ENCODE measurements at regions not wholly inside any gene's neighbourhood (a gene's known extent, or its start where the extent isn't known, plus 50 kb on each side); places are given as distances from the start of the nearest gene placed in this dataset.
A peak's percentile ranks its signal among the peaks of the same experiment; 100 is the strongest.
"Not testable (repeated sequence)": the region's sequence is repeated elsewhere in the genome, so short reads cannot be mapped to it uniquely, and the experiment has no call there.

DNA sequence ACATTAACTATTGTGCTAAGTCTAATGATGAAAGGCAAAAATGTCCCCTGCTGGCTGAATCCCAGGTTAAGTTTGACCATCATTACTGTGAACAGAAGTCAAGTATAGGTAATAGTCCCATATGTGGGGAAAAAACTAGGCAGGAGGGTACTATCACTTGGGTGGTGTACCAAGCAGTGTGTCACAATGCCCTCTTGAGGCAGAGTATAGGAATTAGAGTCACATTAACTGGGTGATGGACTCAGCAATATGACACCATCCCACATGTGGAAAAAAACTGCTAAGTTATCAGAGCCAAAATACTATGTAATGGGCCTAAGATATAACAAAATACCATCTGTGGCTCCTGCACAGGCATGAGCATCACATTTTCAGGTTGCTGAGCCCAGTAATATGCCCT is 962.5 kb upstream of the AMELY start:
- DNase-seq: peak in 1 of 5 experiments; percentile 20

DNA sequence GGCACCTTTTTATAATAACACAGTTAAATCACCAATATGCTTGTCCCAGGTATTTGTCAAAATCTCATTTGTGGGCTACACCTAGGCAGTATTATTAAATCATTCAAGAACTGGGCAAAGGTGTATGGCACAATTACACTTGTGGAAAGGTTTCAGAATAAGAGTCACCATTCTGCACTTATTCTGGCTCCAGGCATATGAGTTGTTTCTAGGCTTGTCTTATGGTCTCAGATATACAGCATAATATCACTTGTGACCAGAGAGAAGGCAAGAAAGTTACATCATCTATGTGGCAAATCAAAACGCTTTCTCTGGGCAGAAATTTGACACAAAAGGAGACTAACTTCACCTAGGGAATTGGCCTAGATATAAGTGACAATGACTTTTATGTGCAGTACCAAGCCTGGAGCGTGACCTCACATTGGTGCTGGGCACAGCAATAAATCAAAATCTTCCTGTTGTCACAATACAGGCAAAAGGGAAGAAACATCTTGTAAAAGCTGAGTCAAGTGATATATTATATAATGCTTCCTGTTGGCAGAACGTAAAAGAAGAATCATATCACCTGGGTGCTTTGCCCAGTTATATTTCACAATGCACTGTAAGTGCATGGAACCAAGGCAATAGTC is 959.9 kb upstream of the AMELY start:
- no peak for DNase-seq

DNA sequence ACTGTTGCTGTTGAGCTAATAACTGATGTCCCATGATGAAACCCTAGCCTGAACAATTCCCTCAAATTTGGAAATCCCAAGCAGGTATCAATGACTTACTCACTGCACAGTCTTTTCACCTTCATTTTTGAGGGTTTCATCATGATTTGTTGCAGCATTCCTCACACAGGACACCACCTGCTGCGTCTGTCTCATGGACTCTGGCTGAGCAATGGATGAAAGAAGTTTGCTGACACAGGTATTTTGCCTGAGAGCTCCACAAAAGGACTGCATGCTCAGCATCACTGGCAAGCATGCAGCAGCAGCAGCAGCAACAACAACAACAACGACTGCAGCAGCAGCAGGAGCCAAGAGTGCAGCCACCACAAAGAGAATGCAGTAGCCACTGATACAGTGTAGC is 955.4 kb upstream of the AMELY start:
- no peak for DNase-seq

DNA sequence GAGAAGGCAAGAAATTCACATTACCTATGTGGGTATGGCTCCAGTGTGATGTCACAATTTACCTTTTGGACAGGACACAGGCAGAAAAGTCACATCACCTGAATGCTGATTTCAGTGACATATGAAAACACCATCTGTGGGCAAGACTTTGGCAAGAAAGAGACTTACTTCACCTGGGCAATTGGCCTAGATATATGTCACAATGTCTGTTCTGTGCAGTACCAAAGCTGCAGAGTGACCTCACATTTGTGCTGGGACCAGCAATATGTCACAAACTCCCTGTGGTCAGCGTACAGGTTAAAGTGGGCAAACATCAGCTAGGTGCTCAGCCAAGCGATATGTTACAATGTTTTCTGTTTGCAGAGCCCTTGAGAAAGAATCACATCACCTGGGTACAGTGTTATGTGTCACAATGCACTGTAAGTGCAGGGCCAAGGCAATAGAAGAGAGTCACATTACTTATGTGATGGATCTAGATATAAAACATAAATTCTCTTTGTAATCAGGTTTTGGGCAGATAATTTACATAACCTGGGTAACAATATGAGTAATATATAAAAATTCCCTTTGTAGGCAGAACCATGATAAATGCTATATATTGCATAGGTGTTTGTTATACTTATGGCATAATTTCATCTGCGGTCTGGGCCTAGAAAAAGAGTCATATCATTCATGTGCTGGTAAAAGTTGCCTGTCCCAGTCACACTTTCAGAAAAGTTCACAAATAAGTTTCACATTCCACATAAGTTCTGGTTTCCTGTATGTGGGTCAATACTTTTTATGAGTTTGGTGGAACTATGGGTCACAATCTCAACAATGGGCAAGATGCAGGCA is 949.4 kb upstream of the AMELY start:
- peak in 1 of 5 experiments; percentile 15 for DNase-seq

DNA sequence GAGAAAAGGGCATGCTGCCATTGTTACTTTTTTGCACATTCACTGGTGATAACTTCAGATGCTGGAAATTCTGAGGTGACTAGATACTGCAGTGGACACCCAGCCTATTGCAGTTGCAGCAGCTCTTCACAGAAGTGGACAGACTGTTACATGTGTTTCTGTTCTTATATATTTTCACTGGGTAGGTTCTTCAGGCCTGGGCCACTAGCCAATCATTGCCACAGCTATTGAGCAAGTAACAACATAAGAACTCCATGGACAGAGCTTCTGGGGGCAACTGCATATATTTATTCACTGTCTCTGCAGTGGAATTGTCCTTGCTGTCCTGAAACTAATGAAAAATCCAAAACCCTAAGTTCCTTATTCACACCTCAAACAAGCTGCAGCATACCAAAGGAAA is 938.6 kb upstream of the AMELY start:
- no peak for DNase-seq

- no peak for DNase-seq
These were observed 934.2 kb upstream of the AMELY start for GRCh38 chrY:7845776-7846175.

GRCh38 chrY:7837046-7837445 is 925.5 kb upstream of the AMELY start:
- DNase-seq: no peak

GRCh38 chrY:7836366-7836765 is 924.8 kb upstream of the AMELY start:
- no peak for DNase-seq

DNA sequence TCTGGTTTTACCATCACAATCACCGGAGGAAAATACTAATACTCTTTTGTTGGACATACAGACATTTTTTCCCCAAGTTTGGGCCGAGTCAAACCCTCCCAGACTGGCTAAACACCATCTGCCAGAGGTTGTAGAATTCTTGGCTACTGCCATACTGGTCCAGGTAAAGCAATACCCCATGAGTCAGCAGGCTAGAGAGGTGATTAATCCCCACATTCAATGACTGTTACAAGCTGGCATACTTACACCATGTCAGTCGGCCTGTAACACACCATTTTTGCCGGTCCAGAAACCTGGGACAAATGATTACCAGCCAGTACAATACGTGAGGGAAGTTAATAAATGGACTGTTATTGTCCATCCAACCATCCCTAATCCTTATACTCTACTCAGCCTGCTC is 923.9 kb upstream of the AMELY start:
- DNase-seq: no peak

- no peak for DNase-seq
These were observed 922.7 kb upstream of the AMELY start for GRCh38 chrY:7834284-7834683.

DNA sequence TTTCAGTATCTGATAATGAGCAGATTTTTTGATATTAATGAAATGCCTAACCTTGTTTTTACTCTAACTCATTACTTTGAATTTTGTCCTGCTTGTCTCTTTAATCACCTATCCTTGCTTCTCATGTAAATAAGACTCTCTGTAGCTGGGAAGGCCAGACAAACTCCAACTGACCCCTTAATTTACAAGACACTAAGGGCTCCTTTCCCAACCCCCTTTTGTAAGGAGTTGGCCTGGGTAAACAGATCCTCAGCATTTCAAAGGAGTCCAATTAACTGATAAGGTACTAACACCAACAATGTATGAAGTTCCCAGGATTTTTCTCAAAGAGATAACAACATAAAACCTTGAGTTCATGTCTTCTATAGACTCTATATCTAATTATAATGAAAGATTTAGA is 919.3 kb upstream of the AMELY start:
- not testable (repeated sequence) for DNase-seq

DNA sequence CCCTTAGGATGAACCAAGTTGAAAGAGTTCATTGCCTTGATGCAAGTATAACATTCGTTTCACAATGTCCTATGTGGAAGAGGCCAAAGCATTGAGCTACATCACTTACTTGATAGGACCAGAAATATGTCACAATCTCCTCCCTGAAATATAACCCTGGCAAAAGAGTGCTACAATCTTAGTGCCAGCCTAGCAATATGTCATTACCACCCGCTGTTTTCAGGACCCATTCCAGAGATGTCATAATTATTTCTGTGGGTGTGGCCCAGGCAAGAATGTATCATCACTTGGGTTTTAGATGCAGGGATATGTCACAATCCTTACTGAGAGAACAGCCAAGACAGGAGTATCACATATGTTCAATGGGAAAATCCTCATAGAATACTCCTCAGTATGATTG is 915.0 kb upstream of the AMELY start:
- no peak for DNase-seq

- no peak for DNase-seq
These were observed 914.3 kb upstream of the AMELY start for GRCh38 chrY:7825874-7826273.

GRCh38 chrY:7821295-7822035 is 909.9 kb upstream of the AMELY start:
- no peak for DNase-seq

DNA sequence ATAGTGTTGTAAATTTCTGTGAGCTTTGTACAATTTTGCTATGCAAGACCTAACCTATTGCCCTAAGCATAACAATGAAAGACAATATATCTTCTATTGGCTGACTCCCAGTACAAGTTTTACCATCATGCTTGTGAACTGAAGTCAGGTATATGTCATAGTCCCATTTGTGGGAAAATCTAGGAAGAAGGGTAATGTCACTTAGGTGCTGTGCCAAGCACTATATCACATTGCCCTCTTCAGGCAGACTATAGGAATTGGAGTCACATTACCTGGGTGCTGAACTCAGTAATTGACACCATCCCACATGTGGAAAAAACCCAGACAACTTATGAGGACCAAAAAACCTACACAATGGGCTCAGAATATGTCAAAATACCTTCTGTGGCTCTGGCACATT is 907.4 kb upstream of the AMELY start:
- DNase-seq: no peak

- peak in 1 of 5 experiments; percentile 38 for DNase-seq
These were observed 905.0 kb upstream of the AMELY start for GRCh38 chrY:7816567-7816966.

GRCh38 chrY:7815921-7816320 is 904.4 kb upstream of the AMELY start:
- no peak for DNase-seq

- no peak for DNase-seq
These were observed 903.7 kb upstream of the AMELY start for GRCh38 chrY:7815285-7815684.

GRCh38 chrY:7814361-7814760 is 902.8 kb upstream of the AMELY start:
- DNase-seq: no peak

GRCh38 chrY:7810359-7810758 is 898.8 kb upstream of the AMELY start:
- no peak for DNase-seq

DNA sequence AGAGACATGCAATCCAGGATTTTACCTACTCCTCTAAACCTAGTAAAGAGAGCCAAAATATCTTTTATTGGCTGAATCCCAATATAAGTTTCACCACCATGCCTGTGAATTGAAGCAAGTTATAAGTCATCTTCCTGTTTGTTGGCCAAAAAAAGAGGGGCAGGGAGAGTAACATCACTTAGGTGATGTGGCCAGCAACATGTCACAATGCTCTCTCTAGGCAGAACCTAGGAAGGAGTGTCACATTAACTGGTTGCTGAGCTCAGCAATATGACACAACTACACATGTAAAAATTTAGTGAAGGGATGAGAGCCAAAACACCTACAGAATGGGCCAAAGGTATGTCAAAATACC is 895.9 kb upstream of the AMELY start:
- no peak for DNase-seq

DNA sequence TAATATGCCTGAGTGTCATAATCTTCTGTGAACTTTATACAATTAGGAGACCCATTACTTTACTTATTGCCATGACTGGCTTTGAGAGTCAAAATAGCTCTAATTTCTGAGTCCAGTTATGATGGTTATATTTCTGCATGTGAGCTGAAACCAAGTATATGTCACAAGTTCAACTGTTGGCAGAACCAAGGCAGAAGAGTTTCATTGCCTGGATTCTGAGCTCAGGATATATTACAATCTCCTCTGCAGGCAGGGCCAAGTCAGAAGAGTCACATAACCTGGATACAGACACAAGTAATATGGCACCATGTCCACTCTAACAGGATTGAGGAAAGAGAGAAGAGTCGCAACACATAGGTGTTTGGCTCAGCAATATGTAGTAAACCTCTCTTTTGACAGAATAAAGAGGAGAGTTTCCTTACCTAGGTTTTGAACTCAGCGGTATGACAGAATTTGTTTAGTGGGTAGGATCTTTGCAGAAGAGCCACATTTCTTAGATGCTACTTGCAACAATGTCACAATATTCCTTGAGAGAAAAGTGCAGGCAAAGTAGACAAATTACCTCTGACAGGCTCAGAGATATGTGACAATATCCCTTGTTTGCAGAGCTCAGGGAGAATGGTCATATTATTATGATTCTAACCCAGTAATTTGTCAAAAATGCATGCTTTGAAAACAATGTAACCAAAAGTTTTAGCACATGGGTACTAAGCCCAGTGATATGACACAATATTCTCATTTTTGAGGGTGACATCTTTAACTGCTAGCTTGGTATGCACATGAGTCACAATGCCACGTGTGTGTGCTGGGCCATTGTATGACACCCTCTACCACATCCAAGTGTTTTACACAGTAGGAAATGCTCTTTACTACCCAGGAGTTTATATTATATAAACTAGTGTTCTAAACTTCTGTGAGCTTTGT is 895.3 kb upstream of the AMELY start:
- no peak for DNase-seq

- DNase-seq: no peak
These were observed 894.1 kb upstream of the AMELY start for GRCh38 chrY:7805624-7806023.
